ENCODE measurements at regions not wholly inside any gene's neighbourhood (a gene's known extent, or its start where the extent isn't known, plus 50 kb on each side); places are given as distances from the start of the nearest gene placed in this dataset.

GRCh38 chr16:76052725-76053124 is 224.5 kb upstream of the CNTNAP4 start:
- H3K36me3 Mint-ChIP-seq (ENCODE audit: low read depth): no peaks in the 10 kb centered on the region
- H3K27me3 Mint-ChIP-seq (ENCODE audit: insufficient read depth): no peaks in the 10 kb centered on the region; the same call in 1 of the 2 replicates
- TF ChIP-seq CTCF (IDR thresholded peaks at IDR 0.05): no peak
- H3K4me3 Mint-ChIP-seq: no peak overlapping the region
- H3K4me1 Mint-ChIP-seq (ENCODE audit: low read depth): no peaks in the 10 kb centered on the region
- H3K27ac Mint-ChIP-seq: no peak overlapping the region
- H3K9me3 Mint-ChIP-seq: peaks cover 52% of the 10 kb centered on the region
- no peak for DNase-seq

- no peak overlapping the region for H3K27ac Mint-ChIP-seq
- H3K4me1 Mint-ChIP-seq (ENCODE audit: low read depth): no peaks in the 10 kb centered on the region
- no peaks in the 10 kb centered on the region for H3K36me3 Mint-ChIP-seq (ENCODE audit: low read depth)
- peaks cover 42% of the 10 kb centered on the region for H3K9me3 Mint-ChIP-seq
- TF ChIP-seq CTCF (IDR thresholded peaks at IDR 0.05): no peak
- DNase-seq: no peak
- H3K4me3 Mint-ChIP-seq: no peak overlapping the region
- no peaks in the 10 kb centered on the region for H3K27me3 Mint-ChIP-seq (ENCODE audit: insufficient read depth)
Observed at GRCh38 chr16:76059186-76059585, 218.0 kb upstream of the CNTNAP4 start.

- H3K4me1 Mint-ChIP-seq (ENCODE audit: low read depth): no peaks in the 10 kb centered on the region
- no peak overlapping the region for H3K4me3 Mint-ChIP-seq
- DNase-seq: no peak
- no peak for TF ChIP-seq CTCF (IDR thresholded peaks at IDR 0.05)
- H3K36me3 Mint-ChIP-seq (ENCODE audit: low read depth): no peaks in the 10 kb centered on the region
- no peaks in the 10 kb centered on the region for H3K27me3 Mint-ChIP-seq (ENCODE audit: insufficient read depth)
- no peak overlapping the region for H3K27ac Mint-ChIP-seq
- peaks cover 45% of the 10 kb centered on the region for H3K9me3 Mint-ChIP-seq
Observed at GRCh38 chr16:76059701-76060100, 217.5 kb upstream of the CNTNAP4 start.

- peaks cover 5% of the 10 kb centered on the region; the same call in 1 of the 2 replicates for H3K36me3 Mint-ChIP-seq (ENCODE audit: low read depth)
- H3K27ac Mint-ChIP-seq: no peak overlapping the region
- no peaks in the 10 kb centered on the region for H3K4me1 Mint-ChIP-seq (ENCODE audit: low read depth)
- peaks cover 51% of the 10 kb centered on the region for H3K9me3 Mint-ChIP-seq
- H3K27me3 Mint-ChIP-seq (ENCODE audit: insufficient read depth): no peaks in the 10 kb centered on the region
- no peak for TF ChIP-seq CTCF (IDR thresholded peaks at IDR 0.05)
- H3K4me3 Mint-ChIP-seq: no peak overlapping the region
- no peak for DNase-seq
Observed at GRCh38 chr16:76071690-76072089, 205.5 kb upstream of the CNTNAP4 start.

- H3K27ac Mint-ChIP-seq: no peak overlapping the region
- peaks cover 27% of the 10 kb centered on the region for H3K9me3 Mint-ChIP-seq
- H3K36me3 Mint-ChIP-seq (ENCODE audit: low read depth): no peaks in the 10 kb centered on the region
- TF ChIP-seq CTCF (IDR thresholded peaks at IDR 0.05): no peak
- H3K4me1 Mint-ChIP-seq (ENCODE audit: low read depth): no peaks in the 10 kb centered on the region
- no peak for DNase-seq
- H3K27me3 Mint-ChIP-seq (ENCODE audit: insufficient read depth): no peaks in the 10 kb centered on the region
- H3K4me3 Mint-ChIP-seq: no peak overlapping the region
Observed at GRCh38 chr16:76081967-76082366, 195.2 kb upstream of the CNTNAP4 start.

GRCh38 chr16:76106647-76107046 is 170.6 kb upstream of the CNTNAP4 start:
- Mint-ChIP-seq H3K27ac (no peak overlapping the region), H3K9me3 (peaks cover 33% of the 10 kb centered on the region), H3K27me3 (ENCODE audit: insufficient read depth) (no peaks in the 10 kb centered on the region; the same call in 1 of the 2 replicates), H3K36me3 (ENCODE audit: low read depth) (peaks cover 5% of the 10 kb centered on the region; the same call in 1 of the 2 replicates), H3K4me3 (no peak overlapping the region), H3K4me1 (ENCODE audit: low read depth) (no peaks in the 10 kb centered on the region)
- no peak for TF ChIP-seq CTCF (IDR thresholded peaks at IDR 0.05)
- no peak for DNase-seq

Data from HFFc6 (cell line).